ENCODE measurements at regions not wholly inside any gene's neighbourhood (a gene's known extent, or its start where the extent isn't known, plus 50 kb on each side); places are given as distances from the start of the nearest gene placed in this dataset.

DNA sequence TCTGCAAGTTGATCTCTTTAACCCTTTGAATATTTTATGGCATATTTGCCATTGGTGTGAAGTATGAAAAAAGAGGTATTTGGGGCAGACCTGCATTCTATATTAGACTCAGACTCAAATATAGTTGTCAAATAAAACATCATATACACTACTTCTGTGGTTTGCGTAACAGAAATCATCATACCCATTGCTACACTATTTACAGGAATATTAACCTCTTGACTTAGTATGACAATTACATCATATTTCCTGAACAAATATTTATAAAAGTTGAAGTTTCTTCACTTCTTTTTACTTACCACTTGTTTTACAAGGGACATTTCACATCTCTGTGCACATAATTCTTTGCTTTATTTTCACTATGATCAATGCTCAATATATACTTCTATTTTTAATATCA is 206.0 kb downstream of the HAO1 start:
- Histone ChIP-seq H4K20me1 (ENCODE audit: insufficient read depth, low read length) (no peaks in the 10 kb centered on the region), H3K4me3 (replicated peaks in 1 of 3; ENCODE audit: insufficient read depth in 1 of 3, low read depth in 2 of 3, low read length in 3 of 3) (no peak overlapping the region), H3K9ac (ENCODE audit: insufficient read depth, low read depth, low read length) (no peak overlapping the region), H3K36me3 (replicated peaks in 1 of 2; ENCODE audit: control insufficient read depth in 1 of 2, insufficient read depth in 2 of 2, low read length in 2 of 2) (no peaks in the 10 kb centered on the region), H3K9me3 (ENCODE audit: low read length) (no peaks in the 10 kb centered on the region), H3K4me2 (ENCODE audit: low read depth, low read length) (no peak overlapping the region), H3K27ac (ENCODE audit: extremely low read length, insufficient read depth, low read length) (no peak overlapping the region), H2AFZ (ENCODE audit: low read length) (no peak overlapping the region), H3K27me3 (ENCODE audit: control insufficient read depth in 1 of 2, insufficient read depth in 2 of 2, low read length in 2 of 2) (no peaks in the 10 kb centered on the region), H3K4me1 (ENCODE audit: insufficient read depth, low read length) (no peaks in the 10 kb centered on the region), H3K79me2 (ENCODE audit: insufficient read depth, low read length) (no peaks in the 10 kb centered on the region)
- ChIA-PET CTCF (ENCODE audit: low intra/inter-chr PET ratio, low total read pairs) (no interaction called here), POLR2A (no interaction called here)
- TF ChIP-seq, protein P1, sequence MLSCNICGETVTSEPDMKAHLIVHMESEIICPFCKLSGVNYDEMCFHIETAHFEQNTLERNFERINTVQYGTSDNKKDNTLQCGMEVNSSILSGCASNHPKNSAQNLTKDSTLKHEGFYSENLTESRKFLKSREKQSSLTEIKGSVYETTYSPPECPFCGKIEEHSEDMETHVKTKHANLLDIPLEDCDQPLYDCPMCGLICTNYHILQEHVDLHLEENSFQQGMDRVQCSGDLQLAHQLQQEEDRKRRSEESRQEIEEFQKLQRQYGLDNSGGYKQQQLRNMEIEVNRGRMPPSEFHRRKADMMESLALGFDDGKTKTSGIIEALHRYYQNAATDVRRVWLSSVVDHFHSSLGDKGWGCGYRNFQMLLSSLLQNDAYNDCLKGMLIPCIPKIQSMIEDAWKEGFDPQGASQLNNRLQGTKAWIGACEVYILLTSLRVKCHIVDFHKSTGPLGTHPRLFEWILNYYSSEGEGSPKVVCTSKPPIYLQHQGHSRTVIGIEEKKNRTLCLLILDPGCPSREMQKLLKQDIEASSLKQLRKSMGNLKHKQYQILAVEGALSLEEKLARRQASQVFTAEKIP (CRISPR knock-in tag; IDR thresholded peaks at IDR 0.05; ENCODE audit: borderline replicate concordance), result no peak
- TF ChIP-seq, protein P2, sequence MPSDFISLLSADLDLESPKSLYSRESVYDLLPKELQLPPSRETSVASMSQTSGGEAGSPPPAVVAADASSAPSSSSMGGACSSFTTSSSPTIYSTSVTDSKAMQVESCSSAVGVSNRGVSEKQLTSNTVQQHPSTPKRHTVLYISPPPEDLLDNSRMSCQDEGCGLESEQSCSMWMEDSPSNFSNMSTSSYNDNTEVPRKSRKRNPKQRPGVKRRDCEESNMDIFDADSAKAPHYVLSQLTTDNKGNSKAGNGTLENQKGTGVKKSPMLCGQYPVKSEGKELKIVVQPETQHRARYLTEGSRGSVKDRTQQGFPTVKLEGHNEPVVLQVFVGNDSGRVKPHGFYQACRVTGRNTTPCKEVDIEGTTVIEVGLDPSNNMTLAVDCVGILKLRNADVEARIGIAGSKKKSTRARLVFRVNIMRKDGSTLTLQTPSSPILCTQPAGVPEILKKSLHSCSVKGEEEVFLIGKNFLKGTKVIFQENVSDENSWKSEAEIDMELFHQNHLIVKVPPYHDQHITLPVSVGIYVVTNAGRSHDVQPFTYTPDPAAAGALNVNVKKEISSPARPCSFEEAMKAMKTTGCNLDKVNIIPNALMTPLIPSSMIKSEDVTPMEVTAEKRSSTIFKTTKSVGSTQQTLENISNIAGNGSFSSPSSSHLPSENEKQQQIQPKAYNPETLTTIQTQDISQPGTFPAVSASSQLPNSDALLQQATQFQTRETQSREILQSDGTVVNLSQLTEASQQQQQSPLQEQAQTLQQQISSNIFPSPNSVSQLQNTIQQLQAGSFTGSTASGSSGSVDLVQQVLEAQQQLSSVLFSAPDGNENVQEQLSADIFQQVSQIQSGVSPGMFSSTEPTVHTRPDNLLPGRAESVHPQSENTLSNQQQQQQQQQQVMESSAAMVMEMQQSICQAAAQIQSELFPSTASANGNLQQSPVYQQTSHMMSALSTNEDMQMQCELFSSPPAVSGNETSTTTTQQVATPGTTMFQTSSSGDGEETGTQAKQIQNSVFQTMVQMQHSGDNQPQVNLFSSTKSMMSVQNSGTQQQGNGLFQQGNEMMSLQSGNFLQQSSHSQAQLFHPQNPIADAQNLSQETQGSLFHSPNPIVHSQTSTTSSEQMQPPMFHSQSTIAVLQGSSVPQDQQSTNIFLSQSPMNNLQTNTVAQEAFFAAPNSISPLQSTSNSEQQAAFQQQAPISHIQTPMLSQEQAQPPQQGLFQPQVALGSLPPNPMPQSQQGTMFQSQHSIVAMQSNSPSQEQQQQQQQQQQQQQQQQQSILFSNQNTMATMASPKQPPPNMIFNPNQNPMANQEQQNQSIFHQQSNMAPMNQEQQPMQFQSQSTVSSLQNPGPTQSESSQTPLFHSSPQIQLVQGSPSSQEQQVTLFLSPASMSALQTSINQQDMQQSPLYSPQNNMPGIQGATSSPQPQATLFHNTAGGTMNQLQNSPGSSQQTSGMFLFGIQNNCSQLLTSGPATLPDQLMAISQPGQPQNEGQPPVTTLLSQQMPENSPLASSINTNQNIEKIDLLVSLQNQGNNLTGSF (CRISPR knock-in tag; IDR thresholded peaks at IDR 0.05), result no peak
- TF ChIP-seq MYC (CRISPR knock-in tag; IDR thresholded peaks at IDR 0.05; ENCODE audit: borderline replicate concordance), result no peak
- TF ChIP-seq, protein P3, sequence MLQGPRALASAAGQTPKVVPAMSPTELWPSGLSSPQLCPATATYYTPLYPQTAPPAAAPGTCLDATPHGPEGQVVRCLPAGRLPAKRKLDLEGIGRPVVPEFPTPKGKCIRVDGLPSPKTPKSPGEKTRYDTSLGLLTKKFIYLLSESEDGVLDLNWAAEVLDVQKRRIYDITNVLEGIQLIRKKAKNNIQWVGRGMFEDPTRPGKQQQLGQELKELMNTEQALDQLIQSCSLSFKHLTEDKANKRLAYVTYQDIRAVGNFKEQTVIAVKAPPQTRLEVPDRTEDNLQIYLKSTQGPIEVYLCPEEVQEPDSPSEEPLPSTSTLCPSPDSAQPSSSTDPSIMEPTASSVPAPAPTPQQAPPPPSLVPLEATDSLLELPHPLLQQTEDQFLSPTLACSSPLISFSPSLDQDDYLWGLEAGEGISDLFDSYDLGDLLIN (CRISPR knock-in tag; IDR thresholded peaks at IDR 0.05; ENCODE audit: borderline replicate concordance), result no peak
- TF ChIP-seq PAF1 (CRISPR knock-in tag; IDR thresholded peaks at IDR 0.05), result no peak
- TF ChIP-seq CENPT (CRISPR knock-in tag; IDR thresholded peaks at IDR 0.05; ENCODE audit: low read depth), result no peak
- no peak for TF ChIP-seq HNRNPUL1 (IDR thresholded peaks at IDR 0.05; ENCODE audit: low read depth, low read length)
- FAIRE-seq (no peak), ATAC-seq (no peak), DNase-seq (ENCODE audit: low spot score) (no peak)
- intact Hi-C loops (cut with micrococcal nuclease; ENCODE audit: unreplicated experiment), result no loop called here
- BruUV-seq (replicated peaks), result no TSS peak
- in situ Hi-C loops (cut with HindIII; ENCODE audit: extremely low pct_ligation_motif_present, low pct_unique_long_range_greater_than_20kb), result no loop called here
- WGBS (ENCODE audit: low lambda C conversion rate), result 53% methylated on average over 1 of the region's 1 CpG
